GM12891 (cell line): ENCODE measurements at regions not wholly inside any gene's neighbourhood (a gene's known extent, or its start where the extent isn't known, plus 50 kb on each side); places are given as distances from the start of the nearest gene placed in this dataset.

Experiments
- POLR2A ChIP-seq: IDR thresholded peaks from 2 replicates; pipeline ENCODE4 v1.6.1; 2011; ENCODE audit warnings: low read depth, low read length, control low read depth
- POLR2AphosphoS5 ChIP-seq: IDR thresholded peaks from 2 replicates; pipeline ENCODE4 v1.6.1; 2011; ENCODE audit warnings: low read depth, low read length, control low read depth
- POU2F2 ChIP-seq: IDR thresholded peaks from 2 replicates; pipeline ENCODE4 v1.6.1; 2011; ENCODE audit warnings: low read depth, mild to moderate bottlenecking, control low read depth, low read length, moderate library complexity
- SPI1 ChIP-seq: IDR thresholded peaks from 2 replicates; pipeline ENCODE4 v1.6.1; 2011; ENCODE audit warnings: low read depth, low read length, control low read depth
- TAF1 ChIP-seq: IDR thresholded peaks from 2 replicates; pipeline ENCODE4 v1.6.1; 2011; ENCODE audit warnings: low read depth, low read length, control low read depth

DNA sequence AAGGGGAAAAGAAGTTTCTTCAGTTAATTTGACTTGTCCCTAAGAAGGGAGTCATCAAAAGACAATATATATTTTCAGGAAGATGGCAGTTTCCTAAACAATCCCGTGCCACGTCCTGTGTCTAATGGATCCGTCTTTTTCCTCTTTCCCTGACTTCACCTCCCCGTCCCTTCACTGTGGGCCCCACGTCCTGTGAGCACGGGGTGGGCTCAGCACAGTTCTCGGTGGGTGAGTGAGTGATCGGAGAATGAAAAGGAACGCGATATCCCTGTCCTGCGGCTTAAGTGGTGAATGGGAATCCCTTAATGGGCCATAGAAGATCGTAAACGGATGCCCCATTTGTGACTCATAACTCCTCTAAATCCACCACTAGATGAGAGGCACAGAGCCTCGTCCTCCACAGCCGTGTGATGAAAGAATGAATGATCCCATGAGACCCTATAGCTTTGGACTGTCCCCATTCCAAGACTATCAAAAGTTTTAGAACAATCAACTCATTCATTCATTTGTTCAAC lies 63.5 kb upstream of the PITRM1 start:
- TF ChIP-seq POLR2A: no peak
- no peak for TF ChIP-seq POLR2AphosphoS5
- TF ChIP-seq SPI1: no peak
- TF ChIP-seq POU2F2: no peak
- no peak for TF ChIP-seq TAF1
